ENCODE measurements at regions not wholly inside any gene's neighbourhood (a gene's known extent, or its start where the extent isn't known, plus 50 kb on each side); places are given as distances from the start of the nearest gene placed in this dataset.
A peak's percentile ranks its signal among the peaks of the same experiment; 100 is the strongest.

DNA sequence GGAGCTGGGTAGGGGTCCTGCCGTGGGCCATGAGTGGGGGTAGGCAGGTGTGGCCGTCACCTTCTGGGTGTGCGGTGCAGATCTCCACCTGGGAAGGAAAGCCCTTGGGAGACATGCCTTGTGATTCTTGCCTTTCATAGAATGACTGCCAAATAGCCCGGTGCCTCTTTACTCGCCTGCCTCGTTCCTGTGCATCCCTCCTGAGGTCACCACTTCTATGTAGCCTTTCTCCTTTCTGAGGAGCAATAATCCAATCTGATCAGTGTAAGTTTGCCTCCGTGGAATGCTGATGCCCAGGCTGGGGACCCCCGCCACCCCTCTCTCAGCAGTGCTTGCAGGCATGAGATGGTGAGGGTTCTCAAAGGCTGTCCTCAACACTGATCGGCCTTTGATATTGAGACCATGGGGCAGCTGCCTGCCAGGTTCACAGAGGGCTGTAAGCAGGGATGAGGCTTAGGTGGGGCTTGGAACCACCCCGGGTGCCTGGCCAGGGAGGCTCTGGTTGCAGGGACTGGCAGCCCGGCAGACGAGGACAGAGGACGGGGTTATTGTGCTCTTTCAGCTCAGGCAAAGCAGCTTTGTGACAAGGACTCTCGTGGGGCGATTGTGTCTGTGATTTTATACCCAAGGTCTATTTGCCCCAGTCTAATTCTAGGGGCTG lies 86.1 kb upstream of the WNT7B start:
- Mint-ChIP-seq H3K27me3 (no peaks in the 10 kb centered on the region), H3K4me3 (no peak overlapping the region), H3K4me1 (peaks cover 22 to 50% of the 10 kb centered on the region in 2 donors), H3K9me3 (no peaks in the 10 kb centered on the region), H3K27ac (no peak overlapping the region), H3K36me3 (peaks cover 4 to 16% of the 10 kb centered on the region in 2 donors)
- DNase-seq (no peak), ATAC-seq (replicated peaks) (no peak)

DNA sequence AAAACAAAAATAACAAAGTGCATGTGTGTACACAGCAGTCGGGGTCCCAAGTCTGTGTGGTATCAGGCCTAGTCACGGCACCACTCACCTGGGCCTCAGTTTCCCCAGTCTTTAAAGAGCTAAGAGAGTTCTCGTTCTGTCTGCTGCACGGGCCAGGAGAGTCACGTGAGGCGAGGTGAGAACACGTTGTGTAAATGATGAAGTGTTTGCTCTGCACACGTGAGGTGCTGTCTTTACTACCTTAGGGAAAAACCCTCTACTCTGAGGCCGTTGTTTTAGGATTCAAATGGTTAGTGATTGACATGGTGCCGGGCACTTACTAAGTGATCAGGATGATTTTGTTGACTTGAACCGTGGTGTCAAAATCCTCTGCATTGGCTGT lies 86.5 kb upstream of the PPARA start:
- Mint-ChIP-seq H3K27ac (no peak overlapping the region), H3K27me3 (no peaks in the 10 kb centered on the region), H3K4me1 (peaks cover 21 to 48% of the 10 kb centered on the region in 2 donors), H3K36me3 (peaks cover 4 to 16% of the 10 kb centered on the region in 2 donors), H3K9me3 (no peaks in the 10 kb centered on the region), H3K4me3 (no peak overlapping the region)
- ATAC-seq (replicated peaks) = no peak
- no peak for DNase-seq

DNA sequence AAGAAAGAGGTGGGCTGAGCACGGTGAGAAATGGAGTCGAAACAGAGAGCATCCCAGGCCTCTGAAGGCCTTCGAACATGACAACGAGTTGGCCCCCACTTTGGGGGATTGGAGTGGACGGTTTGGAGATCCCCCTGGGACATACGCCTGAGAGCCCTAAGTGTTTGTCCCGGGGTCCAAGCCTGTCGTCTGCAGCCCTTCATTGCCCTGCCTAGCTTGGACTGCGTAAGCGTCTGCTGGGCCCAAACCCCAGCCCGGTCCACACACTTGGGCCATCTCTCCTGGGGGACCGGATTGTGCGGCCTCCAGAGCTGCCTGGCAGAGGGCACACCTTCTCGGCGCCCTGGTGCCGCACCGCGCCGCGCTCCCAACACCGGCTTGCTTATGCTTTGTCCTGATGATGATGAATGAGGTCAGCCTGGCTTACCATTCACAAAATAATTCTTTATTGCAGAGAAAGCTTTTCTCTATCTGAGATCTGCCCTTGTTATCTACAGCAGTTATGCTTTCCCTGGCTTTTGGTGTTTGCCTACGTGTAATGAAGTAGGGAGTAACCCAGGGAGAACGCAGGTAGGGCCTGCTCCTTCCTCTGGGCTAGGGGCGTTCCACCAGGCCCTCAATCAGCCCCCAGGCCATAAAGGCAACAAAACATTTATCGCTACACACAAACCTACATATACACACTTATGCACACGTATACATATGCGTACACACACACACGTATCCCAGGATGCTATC lies 85.9 kb upstream of the PPARA start:
- ATAC-seq (replicated peaks) (no peak), DNase-seq (no peak)
- Mint-ChIP-seq H3K36me3 (peaks cover 4 to 16% of the 10 kb centered on the region in 2 donors), H3K27ac (no peak overlapping the region), H3K27me3 (no peaks in the 10 kb centered on the region), H3K4me1 (peaks cover 24 to 46% of the 10 kb centered on the region in 2 donors), H3K4me3 (no peak overlapping the region), H3K9me3 (no peaks in the 10 kb centered on the region)

DNA sequence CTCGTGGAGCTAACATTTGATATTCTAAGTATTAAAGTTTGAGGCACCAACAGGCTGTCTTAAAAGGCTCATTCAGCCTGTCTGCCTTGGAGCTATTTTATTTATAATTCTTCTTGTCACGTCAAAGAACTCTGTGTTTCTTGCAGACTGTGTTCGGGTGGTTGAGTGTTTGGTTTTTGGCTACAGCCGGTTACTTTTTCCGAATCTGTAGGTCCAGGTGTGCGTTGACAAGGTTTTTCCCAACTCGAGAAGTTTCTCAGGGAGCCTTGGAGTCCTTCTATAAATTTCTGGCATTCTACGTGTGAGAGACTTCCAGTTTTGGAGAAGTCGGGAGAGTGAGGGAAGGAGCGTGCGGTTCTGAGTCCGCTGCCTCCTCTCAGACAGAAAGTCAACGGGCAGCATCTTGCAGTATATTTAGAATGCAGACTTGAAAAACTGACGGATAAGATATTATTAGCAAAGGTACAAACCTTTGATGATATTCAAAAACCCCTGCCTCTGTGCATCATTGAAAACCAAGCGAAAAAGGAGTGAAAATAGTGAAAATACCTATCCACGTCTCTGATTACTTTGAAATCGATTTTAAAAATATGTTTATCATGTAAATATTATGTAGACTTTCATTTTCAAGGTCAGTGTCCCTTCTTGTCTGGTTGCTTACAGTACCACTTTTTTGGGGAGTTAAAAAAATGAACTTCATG lies 85.2 kb upstream of the PPARA start:
- no peak overlapping the region for H3K27ac Mint-ChIP-seq
- ATAC-seq (replicated peaks) (no peak), DNase-seq (no peak)
- no peaks in the 10 kb centered on the region for H3K9me3 Mint-ChIP-seq
- H3K4me1 Mint-ChIP-seq = peaks cover 24 to 44% of the 10 kb centered on the region in 2 donors
- no peak overlapping the region for H3K4me3 Mint-ChIP-seq
- H3K36me3 Mint-ChIP-seq = peaks cover 4 to 16% of the 10 kb centered on the region in 2 donors
- H3K27me3 Mint-ChIP-seq = no peaks in the 10 kb centered on the region

DNA sequence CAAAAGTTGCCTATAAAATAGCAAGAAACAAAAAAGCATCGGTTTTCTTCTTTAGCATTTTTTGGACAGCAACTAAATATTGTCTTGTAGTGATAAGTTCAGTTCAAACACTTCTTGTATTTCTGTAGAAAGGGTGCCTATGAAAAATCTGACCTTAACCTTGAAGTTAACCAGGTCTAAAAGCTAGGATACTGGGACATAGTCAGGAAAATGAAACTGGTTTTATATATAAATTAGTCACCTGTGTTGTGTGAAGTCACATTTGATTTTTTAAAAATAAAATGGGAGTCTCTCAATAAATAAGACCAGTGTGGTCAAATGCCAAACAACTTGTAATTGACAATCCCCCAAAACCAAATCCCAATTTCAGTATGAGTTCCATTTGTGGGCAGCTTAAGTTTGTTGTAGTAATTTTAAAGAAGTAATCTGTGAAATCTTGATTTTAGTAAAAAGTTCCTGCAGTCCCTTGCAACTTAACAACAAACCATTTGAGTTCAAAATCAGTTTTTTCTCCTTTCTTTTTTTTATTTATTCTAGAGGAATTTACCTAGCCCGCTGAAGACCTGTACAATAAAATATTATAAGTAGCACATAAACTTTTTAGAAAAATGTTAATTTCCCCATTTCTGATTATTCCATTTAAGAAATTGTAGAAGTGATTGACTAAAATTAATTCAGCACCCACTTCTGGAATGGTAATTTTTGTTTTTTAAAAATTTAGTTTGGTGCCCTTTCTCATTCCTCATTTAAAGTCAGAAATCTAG lies 84.5 kb upstream of the PPARA start:
- Mint-ChIP-seq H3K27me3 (no peaks in the 10 kb centered on the region), H3K4me3 (no peak overlapping the region), H3K9me3 (no peaks in the 10 kb centered on the region), H3K27ac (no peak overlapping the region), H3K4me1 (peaks cover 24 to 44% of the 10 kb centered on the region in 2 donors), H3K36me3 (peaks cover 4 to 16% of the 10 kb centered on the region in 2 donors)
- ATAC-seq (replicated peaks) (no peak), DNase-seq (no peak)

DNA sequence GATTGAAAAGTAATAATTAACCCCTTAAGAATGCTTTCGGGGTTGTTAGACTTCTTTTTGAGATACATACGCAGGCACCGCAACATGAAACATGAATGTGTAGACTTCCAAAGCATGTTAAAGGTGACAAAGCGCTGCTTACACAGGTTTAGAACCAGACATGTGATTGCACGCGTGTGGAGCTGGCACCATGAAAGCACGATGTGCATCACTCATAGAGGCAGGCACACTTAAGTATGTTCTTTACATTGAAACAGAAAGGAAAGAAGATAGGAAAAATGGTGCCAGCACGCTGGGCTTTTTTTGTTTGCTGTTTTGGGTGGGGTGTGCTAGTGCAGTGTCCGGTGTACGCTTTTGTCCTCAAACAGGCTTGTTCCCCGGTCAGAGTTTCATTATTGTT lies 83.6 kb upstream of the PPARA start:
- H3K4me1 Mint-ChIP-seq = peaks cover 24 to 44% of the 10 kb centered on the region in 2 donors
- no peak for DNase-seq
- H3K27me3 Mint-ChIP-seq = no peaks in the 10 kb centered on the region
- H3K4me3 Mint-ChIP-seq = peak overlapping the region in 1 of 2 donors; percentile 9
- H3K36me3 Mint-ChIP-seq = peaks cover 4 to 16% of the 10 kb centered on the region in 2 donors
- no peak for ATAC-seq (replicated peaks)
- no peak overlapping the region for H3K27ac Mint-ChIP-seq
- H3K9me3 Mint-ChIP-seq = no peaks in the 10 kb centered on the region

DNA sequence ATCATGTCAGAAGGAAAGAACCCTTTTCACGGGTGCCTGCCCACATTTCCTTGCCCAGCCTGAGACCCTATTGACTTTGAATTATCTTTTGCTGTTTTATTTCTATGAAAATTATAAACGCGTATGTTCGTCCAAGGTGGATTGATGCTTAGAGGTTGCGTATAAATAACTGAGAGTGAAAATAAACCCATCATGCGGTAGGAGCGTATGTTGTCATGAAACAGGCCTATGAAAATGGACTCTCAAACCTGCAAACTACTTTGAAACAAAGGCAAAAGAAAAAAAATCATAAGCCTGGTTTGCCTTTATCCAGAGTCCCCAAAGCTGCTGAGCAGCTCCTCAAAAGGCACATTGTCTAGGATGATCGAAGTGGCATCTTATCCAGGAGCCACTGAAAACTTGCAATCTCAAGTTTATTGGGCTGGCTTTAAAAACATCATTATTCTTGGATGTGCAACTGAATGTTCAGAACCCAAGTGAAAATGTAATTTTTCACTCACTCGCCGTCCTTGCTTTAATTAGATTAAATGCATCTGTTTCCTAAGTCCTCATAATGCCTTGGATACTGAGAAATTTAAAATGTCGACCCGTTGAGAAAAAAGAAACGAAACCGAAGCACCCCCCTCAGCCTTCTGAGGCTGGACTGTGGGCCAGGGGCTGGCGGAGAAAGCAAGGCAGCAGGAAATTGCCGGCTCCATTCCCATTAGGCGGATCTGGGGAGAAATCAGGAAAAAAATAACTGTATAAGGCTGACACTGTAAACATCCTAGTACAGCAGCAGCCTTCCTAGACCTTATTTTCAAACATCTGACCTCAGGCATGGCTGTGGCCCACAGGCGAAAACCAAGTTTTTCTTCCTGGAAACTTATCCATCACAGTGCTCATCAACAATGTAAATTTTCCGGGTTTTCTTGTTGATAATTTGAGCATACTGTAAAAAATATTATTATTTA lies 82.9 kb upstream of the PPARA start:
- ATAC-seq (replicated peaks) (no peak), DNase-seq (no peak)
- no peak overlapping the region for H3K27ac Mint-ChIP-seq
- peak overlapping the region in 1 of 2 donors; percentile 9 for H3K4me3 Mint-ChIP-seq
- no peaks in the 10 kb centered on the region for H3K9me3 Mint-ChIP-seq
- peaks cover 4 to 12% of the 10 kb centered on the region in 2 donors for H3K36me3 Mint-ChIP-seq
- no peaks in the 10 kb centered on the region for H3K27me3 Mint-ChIP-seq
- peaks cover 21 to 40% of the 10 kb centered on the region in 2 donors for H3K4me1 Mint-ChIP-seq

DNA sequence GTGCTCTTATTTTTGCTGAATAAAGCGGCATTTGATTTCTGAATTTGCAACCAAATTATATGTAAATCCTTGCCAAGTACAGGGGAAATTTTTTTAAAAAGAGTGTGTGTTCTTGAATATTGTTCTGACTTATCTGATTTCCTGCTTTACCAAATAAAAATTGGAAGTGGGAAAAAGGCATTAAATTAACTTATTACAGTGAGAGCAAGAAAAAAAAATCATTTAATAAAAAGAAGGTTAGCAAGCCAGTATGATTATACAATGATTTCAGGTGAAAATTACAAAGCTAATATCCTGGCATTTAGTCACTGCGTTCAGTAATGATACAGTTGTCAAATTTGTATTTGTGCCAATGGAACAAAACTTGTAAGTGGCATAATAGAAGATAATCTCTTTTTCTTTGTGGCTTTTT lies 82.1 kb upstream of the PPARA start:
- Mint-ChIP-seq H3K27ac (no peak overlapping the region), H3K4me1 (peaks cover 25 to 40% of the 10 kb centered on the region in 2 donors), H3K4me3 (no peak overlapping the region), H3K27me3 (no peaks in the 10 kb centered on the region), H3K36me3 (peaks cover 2 to 9% of the 10 kb centered on the region in 2 donors), H3K9me3 (no peaks in the 10 kb centered on the region)
- ATAC-seq (replicated peaks) = no peak
- no peak for DNase-seq

DNA sequence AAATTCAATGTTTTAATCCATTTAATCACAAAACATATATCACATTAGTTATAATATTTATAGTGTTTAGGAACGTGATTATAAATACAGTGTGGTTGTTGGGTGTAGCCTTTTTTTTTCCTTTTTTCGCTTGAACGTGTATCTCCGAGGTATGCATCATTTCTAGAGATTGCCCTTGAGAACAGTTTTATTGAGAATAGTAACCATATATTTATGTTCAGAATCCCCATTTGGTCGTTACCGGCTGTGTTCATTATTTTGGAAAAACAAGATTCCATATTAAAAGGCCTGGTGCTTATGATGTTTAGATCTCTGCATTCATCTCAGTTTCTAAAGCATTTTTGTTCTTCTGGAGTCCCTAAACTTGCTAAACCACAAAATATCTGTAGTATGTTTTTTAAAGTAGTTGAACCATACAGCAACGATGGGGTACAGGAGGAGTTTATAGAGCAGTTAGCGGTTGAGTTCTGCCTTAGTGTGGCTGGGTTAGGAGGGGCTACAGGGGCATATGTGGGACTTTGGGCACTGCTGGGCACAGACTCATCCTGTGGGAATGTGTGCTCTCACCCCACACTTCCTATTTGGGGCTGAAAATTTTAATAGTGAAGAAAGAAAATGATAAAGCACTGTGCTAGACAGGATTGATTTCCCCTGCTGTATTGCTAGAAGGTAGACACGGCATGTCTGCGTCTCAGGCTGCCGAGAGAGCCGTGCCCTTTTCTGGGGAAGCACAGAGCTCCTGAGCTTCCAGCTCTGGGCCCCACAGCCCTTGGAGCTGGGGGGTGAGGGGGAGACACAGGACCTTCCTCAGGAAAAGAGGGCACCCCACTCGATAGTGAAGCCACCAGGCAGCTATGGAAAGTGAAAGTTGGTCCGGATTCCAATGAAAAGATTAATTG lies 81.5 kb upstream of the PPARA start:
- no peak for ATAC-seq (replicated peaks)
- peaks cover 2 to 7% of the 10 kb centered on the region in 2 donors for H3K36me3 Mint-ChIP-seq
- peak overlapping the region; percentile 89 to 92 for H3K4me3 Mint-ChIP-seq
- H3K4me1 Mint-ChIP-seq = peaks cover 25 to 37% of the 10 kb centered on the region in 2 donors
- H3K27ac Mint-ChIP-seq = peak overlapping the region; percentile 98
- H3K9me3 Mint-ChIP-seq = no peaks in the 10 kb centered on the region
- DNase-seq = no peak
- H3K27me3 Mint-ChIP-seq = no peaks in the 10 kb centered on the region

DNA sequence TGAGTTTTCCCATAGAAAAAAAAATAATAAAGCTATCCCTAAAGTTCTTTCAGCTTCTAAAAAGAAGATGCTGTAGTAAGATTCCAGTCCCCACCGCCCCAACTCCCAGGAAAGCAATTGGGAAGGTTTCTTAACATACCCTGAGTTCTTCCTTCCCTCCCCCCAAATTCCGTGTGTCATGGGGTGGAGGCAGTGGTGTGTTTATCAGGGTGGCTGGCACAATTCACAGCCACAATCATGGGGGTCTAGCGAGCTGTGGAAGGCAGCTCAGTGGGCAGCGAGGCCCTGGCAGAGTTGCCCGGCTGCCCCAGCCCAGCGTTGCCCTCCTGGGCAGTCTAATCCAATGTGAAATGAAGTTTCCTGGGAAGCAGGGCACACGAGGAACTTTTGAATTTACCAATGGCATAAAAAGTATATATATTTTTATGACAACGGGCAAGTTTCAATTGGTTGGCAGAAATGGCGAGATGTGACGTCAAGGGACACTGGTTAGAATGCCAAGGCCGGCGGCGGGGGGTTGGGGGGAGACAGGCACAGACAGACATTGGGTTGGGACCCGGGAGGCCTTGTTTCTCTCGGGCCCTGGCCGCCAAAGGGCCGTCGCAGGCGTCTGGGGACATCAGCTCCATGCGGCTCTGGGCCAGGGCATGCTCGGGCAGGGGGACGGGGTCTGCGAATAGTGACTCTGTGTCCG lies 80.7 kb upstream of the PPARA start:
- H3K4me3 Mint-ChIP-seq = peak overlapping the region; percentile 89 to 92
- peaks cover 2 to 6% of the 10 kb centered on the region in 2 donors for H3K36me3 Mint-ChIP-seq
- peak overlapping the region; percentile 98 for H3K27ac Mint-ChIP-seq
- DNase-seq (peak; percentile 60), ATAC-seq (replicated peaks) (peak; percentile 49 to 51)
- H3K9me3 Mint-ChIP-seq = no peaks in the 10 kb centered on the region
- H3K27me3 Mint-ChIP-seq = no peaks in the 10 kb centered on the region
- peaks cover 25 to 41% of the 10 kb centered on the region in 2 donors for H3K4me1 Mint-ChIP-seq

DNA sequence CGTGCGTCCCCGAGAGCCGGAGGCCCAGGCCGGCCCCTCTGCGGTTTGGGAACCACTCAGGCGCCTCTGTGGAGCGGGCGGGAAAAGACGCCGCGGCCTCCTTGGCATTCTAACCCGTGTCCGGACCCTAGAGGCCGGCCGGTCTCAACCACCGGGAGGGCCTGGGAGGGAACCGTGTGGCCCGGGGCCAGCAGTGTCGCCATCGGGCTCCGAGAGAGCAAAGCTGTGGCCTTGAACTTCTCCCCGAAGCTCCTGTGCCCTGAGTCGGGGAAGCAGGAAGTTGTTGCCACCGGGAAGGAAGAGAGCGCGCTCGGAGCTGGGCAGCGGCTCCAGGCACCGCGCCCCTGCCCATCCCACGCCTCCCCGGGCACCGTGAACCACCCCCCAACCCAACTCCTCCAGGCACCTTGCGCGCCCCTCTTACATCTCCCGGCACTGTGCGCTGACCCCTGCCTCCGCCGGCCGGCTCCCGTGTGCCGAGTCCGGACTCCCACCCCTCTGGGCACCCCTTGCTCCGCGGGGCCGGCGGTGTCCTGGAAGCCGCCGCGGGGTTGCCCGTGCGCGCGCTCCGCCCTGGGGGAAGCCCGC lies 80.0 kb upstream of the PPARA start:
- H3K4me1 Mint-ChIP-seq = peaks cover 26 to 36% of the 10 kb centered on the region in 2 donors
- H3K4me3 Mint-ChIP-seq = peak overlapping the region; percentile 89 to 92
- DNase-seq (peak; percentile 46), ATAC-seq (replicated peaks) (peak; percentile 39 to 52)
- peak overlapping the region; percentile 98 for H3K27ac Mint-ChIP-seq
- no peaks in the 10 kb centered on the region for H3K27me3 Mint-ChIP-seq
- H3K9me3 Mint-ChIP-seq = no peaks in the 10 kb centered on the region
- H3K36me3 Mint-ChIP-seq = peaks cover 2 to 3% of the 10 kb centered on the region in 2 donors
